VCaP (cell line): ENCODE measurements at regions not wholly inside any gene's neighbourhood (a gene's known extent, or its start where the extent isn't known, plus 50 kb on each side); places are given as distances from the start of the nearest gene placed in this dataset.

Source experiments
- H3K27ac ChIP-seq: fragments of 450-650 bp; 2 replicates; pipeline ENCODE4 v1.5.1; 2017
- CTCF ChIP-seq: fragments of 450-650 bp; conservative IDR thresholded peaks from 2 replicates; pipeline ENCODE4 v1.5.1; 2017; ENCODE audit warnings: mild to moderate bottlenecking, moderate library complexity

- no peak overlapping the region for H3K27ac ChIP-seq
- no peak for TF ChIP-seq CTCF
Observed at GRCh38 chr11:116071241-116071640, 567.0 kb upstream of the CADM1 start.

- TF ChIP-seq CTCF, result no peak
- no peak overlapping the region for H3K27ac ChIP-seq
Observed at GRCh38 chr11:116070520-116070919, 566.3 kb upstream of the CADM1 start.

- no peak for TF ChIP-seq CTCF
- H3K27ac ChIP-seq, result no peak overlapping the region
Observed at GRCh38 chr11:116066777-116067176, 562.6 kb upstream of the CADM1 start.

- no peak for TF ChIP-seq CTCF
- no peak overlapping the region for H3K27ac ChIP-seq
Observed at GRCh38 chr11:116065986-116066385, 561.8 kb upstream of the CADM1 start.

- no peak for TF ChIP-seq CTCF
- no peak overlapping the region for H3K27ac ChIP-seq
Observed at GRCh38 chr11:116065191-116065895, 561.1 kb upstream of the CADM1 start.

GRCh38 chr11:116062490-116063171, 558.4 kb upstream of the CADM1 start:
- H3K27ac ChIP-seq, result peak overlapping the region; percentile 61
- TF ChIP-seq CTCF, result no peak

GRCh38 chr11:116062129-116062489, 557.9 kb upstream of the CADM1 start:
- no peak for TF ChIP-seq CTCF
- peak overlapping the region; percentile 61 for H3K27ac ChIP-seq
